T-helper 9 cell (primary cell): ENCODE measurements at regions not wholly inside any gene's neighbourhood (a gene's known extent, or its start where the extent isn't known, plus 50 kb on each side); places are given as distances from the start of the nearest gene placed in this dataset.

Experiments used
- DNase-seq: peaks from one replicate; pipeline ENCODE4 v3.0.0-alpha.2; 2020

DNA sequence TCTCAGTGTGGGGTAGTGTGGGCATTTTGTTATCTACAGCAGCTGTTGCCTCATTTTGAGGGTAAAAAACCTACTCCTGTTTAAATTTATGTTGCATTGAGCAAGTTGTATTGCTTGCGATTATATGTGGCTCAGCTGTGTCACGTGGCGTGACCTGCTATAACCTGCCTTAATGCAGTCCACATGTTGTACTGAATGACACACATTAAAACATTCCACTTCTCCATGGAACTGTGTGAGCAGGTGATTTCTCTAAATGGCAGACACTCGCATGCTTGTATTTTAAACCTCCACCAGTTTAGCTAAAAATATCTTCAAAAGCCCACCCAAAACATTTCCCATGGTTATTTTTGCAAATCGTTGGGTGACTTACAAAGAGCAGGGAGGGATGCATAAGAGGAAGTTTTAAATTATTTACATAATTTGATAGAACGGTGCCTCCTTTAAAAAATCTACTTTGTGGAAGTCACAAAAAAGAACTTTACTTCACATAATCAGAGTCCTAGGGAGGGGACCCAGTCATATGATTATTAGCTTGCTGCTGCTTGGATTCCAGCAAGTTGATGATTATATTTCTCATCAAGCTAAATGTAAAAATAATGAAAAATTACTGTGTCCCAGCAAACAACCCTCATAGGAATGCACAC is 163.3 kb upstream of the ZEB2 start:
- no peak for DNase-seq

DNA sequence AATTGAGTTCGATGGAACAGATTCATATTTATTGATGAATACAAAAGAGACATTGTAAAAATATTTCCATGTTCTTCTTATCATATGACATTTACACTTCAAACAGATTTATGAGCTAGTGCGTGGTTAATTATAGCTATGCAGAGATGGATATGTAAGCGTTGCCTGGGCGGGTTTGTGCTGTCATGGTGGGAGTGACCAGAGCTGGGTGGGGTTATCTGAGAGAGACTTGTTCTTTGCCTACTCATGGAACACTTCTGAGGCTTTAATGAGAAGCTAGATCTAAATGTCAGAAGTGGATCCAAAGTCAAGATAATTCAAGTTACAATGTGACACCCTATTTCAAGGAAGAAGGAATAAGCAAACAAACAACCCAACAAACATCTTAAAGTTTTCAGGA is 162.3 kb upstream of the ZEB2 start:
- DNase-seq = no peak

- no peak for DNase-seq
Measured at GRCh38 chr2:144681389-144681788, 161.5 kb upstream of the ZEB2 start.

GRCh38 chr2:144679942-144680341 is 160.0 kb upstream of the ZEB2 start:
- no peak for DNase-seq

GRCh38 chr2:144678736-144679135 is 158.8 kb upstream of the ZEB2 start:
- no peak for DNase-seq

DNA sequence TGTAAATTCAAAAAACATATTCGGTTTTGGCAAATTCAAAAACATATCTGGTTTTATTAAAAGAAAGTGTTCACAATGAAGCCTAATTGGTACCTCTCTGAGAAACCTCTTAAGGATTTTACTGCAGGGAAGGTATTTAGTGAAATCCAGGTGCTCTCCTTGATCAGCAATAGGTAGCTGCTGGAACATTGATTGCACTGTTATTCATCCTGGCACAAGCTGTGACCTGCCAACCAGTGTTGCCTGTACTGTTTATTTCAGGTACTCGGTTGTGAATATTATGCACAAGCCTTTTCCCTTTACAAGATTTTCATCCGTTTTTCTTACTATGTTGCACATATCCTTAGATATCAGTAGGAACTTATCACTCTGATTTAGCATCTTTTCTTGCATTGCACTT is 155.8 kb upstream of the ZEB2 start:
- DNase-seq = no peak

DNA sequence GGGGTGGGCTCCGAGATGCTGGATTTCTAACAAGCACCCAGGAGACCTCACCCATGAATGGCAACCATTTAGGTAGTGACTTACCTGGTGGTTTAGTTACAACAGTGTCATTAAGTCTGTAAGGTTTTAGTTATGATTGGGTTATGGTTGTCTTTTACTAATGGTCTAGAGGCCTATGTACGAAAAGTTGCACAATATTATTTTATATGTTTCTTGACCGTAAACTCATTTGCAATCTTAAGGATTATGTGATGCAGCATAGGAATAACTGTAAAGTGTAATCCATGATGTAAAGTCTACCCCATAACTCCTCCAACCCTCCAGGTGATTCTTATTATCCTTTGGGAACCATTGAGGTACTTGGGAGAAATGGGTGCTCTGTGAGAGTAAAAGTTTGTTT is 155.4 kb upstream of the ZEB2 start:
- no peak for DNase-seq

GRCh38 chr2:144674071-144674470 is 154.2 kb upstream of the ZEB2 start:
- DNase-seq = no peak

DNA sequence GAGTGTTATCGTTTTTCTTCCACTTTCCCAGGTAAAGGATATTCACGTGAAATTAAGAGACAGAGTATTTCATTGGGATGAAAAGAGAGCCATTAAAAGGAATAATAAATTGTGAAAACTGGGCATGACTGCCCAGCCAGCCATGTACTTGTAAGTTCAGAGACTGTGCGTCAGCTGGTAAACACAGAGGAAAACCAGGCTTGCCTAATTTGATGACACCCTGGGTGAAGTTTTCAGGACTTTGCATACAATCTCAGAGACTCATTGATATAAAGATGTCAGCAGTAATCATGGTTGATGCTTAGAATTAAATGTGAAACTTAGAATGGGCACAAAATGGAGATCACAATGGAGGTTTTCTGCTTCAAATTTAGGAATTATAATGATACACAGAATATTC is 153.5 kb upstream of the ZEB2 start:
- no peak for DNase-seq

DNA sequence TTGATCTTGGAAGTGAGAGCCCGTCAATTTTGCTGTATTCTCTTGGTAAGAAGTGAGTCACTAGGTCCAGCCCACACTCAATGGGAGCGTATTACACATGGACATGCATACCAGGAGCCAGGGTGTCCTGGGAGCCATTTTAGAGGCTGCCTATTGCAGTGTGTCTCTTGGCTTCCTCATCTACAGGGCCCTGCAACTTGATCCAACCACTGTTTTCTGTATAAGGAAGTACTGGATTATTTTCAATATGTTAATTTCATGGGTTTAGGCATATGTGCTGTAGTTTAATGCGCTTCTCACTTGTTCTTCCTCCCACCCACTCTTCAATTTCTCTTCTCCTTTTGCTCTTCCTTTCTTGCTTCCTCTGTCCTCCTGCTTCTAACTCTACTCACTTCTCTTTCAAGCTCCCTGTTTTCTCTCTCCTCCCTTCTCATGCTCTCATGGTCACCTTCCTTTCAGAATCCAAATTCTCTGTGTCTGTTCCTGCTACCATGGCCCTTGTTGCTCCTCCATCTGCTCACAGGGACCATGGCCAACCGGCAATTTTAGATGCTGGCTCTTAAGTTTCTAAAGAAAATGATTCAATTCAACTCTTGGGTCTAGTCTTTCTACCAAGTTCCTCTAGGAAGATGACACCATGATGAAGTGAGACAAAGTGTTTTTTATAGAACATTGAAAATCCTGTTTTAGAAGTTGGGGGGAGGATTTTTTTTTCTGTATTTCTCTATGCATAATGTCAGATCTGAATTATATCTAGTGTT is 152.0 kb upstream of the ZEB2 start:
- DNase-seq = no peak

- DNase-seq = no peak
Measured at GRCh38 chr2:144670738-144671137, 150.8 kb upstream of the ZEB2 start.

DNA sequence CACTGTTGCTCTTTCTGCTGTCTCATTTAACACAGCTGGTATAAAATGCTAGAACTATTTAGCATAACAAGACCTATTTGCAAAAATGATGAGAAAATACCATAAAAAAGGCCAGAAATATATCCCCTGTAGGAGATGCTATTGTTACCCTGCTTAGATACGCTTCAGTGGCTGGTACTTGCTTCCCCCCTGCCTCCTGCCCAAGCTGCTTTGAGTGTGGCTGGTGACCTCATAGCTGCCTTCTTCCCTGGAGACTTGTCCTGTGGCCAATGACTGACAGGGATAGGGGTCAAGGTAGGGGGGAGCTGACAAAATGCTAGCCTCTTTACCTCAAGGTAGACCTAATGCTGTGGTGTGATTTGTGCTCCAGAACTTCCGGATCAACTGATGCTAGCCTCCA is 150.2 kb upstream of the ZEB2 start:
- DNase-seq = no peak

DNA sequence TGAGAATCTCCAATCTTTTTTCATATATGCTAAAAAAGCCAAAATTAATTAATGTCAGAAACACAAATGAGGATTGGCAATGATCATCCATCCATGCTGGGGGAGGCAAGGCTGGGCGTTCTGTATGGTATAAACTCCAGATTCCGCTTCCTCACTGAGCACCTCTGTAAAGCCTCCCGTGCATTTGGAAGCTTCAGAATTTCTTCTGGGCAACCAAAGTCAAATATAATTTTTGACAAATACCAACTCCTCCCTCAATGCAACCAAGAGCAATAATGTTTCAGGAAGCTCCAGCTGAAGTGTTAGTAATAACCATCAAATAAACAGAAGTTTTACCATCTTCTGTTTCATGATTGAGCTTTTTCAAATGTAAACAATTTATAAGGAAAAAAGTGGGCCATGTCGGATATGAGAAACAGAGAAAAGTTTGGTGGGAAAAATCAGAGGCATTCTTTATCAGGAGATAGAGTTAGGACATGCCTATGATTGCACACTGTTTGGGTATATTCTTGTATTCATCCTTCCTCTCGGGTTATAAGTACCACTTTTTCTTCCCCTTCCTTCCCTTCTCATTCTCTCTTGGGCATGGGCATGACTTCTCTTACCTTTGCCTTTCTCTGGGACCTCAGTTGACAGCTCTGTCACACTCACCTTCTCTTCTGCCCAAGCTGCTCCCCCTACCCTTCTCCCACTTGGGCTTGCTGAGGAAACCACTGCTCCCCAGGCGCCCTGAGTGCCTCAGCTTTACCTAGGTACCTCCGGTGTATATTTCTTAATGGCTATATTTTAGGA is 149.5 kb upstream of the ZEB2 start:
- DNase-seq = no peak

DNA sequence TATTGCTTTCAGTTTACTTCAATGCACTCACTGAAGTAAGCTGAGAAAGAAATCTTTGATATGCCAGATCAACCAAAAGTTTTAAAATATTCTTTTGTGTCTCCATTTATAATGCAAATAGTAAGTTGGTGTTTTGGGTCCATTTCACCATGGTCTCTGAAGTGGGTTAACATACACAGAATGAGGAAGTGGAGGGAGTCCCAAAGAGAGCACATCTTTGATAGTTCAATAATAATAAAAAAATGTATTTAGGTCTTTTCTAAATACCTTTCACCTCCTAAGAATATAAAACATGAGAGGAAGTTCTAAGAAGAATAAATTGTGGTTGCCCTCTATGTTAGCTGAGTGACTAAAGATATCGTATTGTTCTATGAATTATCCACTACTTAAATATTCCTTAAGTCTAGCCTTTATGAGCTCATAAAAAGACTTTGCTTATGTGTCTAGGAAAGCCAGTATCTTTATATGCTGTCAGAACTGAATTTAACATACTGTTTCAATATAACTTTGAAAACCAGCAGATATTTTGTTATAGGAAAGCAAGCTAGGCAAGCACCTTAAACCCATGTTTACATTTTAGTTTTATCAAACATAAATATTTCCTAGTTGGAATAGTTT is 148.7 kb upstream of the ZEB2 start:
- no peak for DNase-seq

DNA sequence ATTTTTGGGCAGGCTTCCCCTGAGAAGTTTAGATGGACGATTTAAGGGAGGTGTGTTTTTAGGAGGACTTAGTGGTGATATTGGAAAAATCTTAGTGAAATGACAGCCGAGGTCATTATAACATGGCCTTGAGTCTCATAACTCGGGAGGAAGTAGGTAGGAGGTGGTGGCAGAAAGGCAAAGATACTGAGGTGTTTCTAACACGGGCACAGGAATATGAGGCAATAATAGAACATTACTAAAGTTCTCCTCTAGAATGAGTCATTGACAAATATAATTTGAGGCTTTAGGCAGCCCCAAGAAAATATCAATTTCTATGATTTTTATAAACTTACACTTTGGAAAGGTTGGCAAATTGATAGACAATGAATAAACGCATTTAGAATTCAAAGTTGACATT is 146.1 kb upstream of the ZEB2 start:
- no peak for DNase-seq

DNA sequence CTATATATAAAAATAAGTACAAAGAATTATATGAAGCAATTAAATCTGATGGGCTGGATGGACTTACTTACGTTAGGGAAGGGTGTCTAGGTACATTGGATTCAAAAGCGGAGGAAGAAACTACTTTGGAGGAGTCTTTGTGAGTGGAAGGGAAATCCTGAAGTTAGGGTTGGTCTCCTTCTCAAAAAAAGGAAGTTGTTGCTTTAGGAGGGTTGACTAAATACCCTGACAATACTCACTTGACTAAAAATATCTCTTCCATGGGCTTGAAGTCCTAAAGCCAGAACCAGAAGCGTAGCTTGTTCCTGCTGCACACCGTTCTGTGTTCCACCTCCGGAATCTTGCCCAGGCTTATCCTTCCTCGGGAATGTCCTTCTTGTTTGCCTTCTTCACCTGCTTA is 143.3 kb upstream of the ZEB2 start:
- no peak for DNase-seq

- no peak for DNase-seq
Measured at GRCh38 chr2:144660518-144661316, 140.8 kb upstream of the ZEB2 start.

DNA sequence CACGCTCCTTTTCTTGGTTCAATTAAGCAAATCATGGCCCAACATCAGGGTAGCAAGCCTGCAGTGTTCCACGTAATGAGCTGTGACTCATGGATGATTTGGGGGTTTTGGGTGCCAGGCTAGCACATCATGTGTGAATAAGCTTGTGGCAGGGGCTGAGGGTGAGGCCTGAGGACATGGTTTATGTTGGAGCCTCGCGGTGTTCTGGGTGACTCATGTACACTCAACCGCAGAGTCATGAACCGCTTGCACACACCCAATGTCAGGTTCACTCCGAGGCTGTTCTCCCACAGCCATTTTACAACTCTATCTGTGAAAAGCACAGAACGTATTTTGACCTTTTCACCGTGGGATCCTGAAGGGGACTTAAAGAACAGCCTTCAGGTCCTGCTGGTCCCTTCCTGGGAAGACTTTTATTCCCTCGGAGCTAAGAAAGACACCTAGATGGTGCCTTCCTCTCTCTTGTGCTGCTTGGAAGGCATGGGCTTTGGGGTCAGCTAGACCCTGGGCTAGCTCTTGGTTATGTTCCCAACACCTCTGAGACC is 139.9 kb upstream of the ZEB2 start:
- peak; percentile 2 for DNase-seq

DNA sequence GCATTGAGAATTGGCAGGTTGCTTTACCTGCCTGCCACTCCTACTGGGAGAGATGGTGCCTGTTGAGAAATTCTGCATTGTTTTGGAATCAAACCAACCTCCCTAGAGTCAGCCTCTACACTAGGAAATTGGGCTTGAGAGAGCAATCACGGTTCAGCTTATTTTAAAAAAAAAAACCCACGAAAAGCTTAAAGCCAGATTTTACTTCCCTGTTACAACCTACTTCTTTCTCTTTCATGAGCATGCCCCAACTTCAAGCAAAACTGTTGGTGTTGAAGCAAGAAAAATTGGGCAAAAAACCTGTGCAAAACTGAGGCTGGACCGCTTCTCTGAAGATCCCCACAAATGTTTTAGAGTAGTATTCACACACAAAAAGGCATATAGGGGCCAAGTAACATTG is 134.6 kb upstream of the ZEB2 start:
- no peak for DNase-seq

DNA sequence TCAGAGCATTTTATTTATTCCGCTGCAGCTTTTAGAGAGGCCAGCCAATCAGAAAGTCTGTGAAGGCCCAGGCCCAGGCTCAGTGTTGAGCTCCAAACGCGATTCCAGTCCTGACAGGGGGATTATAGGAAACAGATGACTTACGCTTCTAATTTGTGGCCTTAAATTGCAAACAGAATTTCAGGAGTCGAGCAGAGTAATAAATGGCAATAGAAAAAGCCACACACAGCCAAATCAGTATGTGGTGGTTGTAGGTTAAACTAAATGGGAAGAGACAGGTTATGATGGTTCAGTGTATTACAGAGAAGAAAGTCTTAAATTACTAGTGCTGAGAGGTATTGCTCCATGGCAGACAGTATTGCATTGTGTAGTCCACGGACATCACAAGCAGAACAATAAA is 131.0 kb upstream of the ZEB2 start:
- no peak for DNase-seq

GRCh38 chr2:144648837-144649465 is 129.0 kb upstream of the ZEB2 start:
- no peak for DNase-seq
